RPMI7951 (cell line): ENCODE measurements at regions not wholly inside any gene's neighbourhood (a gene's known extent, or its start where the extent isn't known, plus 50 kb on each side); places are given as distances from the start of the nearest gene placed in this dataset.
"Not testable (repeated sequence)": the region's sequence is repeated elsewhere in the genome, so short reads cannot be mapped to it uniquely, and the experiment has no call there.

Experiments
- DNase-seq: peaks from one replicate; pipeline ENCODE4 v3.0.0-alpha.2; 2012; ENCODE audit warnings: low read depth

DNA sequence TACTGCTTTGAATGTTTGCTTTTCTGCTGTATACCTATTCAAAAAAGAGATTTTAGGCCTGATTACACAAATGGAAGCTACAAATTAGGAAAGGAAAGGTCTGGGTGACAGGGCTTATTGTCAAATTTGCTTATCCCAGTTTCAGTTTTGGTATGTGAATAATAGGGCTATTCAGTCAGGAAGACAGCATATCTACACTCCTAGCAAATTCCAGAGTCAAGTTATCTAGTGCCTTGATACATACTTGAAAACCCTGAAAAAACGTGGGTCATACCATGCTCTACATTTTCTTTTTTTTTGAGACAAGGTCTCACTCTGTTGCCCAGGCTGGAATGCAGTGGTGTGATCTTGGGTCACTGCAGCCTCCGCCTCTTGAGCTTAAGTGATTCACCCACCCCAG is 59.2 kb upstream of the CCDC180 start:
- DNase-seq, result peak; percentile 3

DNA sequence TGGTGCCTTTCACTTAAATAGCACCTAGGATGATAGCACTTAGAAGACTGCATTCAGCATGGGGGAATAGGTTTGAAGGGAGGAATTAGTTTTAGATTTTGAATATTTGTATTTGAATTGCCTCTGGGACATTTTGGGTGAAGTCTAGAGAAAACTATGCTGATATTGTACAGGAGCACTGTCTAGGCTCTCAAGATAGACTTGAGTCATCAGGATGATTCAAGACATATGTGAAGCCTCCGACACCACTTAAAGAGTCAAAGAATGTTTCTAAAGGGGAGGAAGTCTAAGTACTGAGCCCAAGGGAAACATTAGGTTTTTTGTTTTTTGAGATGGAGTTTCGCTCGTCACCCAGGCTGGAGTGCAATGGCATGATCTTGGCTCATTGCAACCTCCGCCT is 63.9 kb upstream of the CCDC180 start:
- peak; percentile 59 for DNase-seq

GRCh38 chr9:97241430-97241829 is 66.0 kb upstream of the CCDC180 start:
- DNase-seq, result peak; percentile 21

DNA sequence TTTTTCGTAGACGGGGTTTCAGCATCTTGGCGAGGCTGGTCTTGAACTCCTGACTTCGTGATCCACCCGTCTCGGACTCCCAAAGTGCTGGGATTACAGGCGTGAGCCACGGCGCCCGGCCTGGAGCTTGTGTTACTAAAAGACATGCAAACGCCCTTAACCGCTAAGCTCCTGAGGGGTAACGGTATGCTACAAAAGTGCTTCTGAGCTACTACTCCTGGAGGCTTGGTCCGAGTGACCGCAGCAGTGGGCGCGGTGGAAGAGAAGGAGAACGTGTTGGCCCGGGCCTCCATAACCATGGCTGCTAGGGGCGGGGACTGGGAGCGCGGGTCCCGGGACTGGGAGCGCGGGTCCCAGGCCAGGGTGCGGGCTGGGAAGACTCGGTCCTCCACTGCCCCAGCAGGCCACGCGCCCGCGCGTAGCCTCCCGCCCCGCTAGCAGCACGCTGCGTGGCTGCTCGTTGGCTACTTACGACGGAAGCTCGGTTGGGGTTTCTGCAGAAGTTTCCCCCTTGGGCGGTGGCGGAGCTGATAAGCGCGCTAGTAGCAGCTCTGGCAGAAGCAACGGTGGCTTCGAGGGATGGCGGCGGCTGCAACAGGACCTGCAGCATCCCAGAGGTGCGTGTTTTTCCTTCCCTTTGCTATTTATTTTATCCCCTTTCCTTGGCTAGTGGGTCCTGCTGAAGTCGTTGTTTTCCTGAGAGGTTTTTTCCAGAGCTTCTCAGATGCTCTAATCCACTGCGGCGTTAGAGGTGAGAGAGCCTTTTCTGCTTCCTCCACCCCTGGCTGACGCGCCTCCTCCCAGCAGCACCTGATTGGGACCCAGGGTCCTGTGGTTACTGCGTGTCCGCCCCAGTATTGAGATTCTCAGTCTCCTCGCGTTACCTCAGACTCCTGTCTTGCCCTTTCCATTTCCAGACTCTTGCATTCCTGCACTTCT is 69.2 kb upstream of the CCDC180 start:
- peak; percentile 93 for DNase-seq

DNA sequence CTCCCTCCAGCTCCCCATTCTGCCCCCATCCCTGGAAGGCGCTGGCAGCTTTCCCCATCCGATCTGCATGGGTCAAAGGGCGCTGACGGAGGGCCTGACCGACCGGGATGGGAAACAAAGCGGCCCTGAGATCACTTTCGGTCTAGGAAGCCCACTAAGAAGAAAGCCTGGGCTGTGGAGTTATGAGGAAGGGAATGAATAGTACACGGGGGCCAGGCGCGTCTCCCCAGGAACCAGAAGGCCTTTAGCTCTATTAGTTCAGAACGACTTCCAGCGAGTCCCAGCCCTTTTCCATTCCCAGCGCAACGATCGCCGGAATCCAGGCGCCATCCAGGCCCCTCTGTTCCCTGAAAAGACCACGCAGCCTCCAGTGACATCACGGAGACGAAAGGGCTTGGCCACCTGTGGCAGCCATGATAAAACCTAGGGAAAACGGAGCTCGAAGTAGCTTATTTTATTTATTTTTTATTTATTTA is 70.1 kb upstream of the CCDC180 start:
- DNase-seq, result no peak

DNA sequence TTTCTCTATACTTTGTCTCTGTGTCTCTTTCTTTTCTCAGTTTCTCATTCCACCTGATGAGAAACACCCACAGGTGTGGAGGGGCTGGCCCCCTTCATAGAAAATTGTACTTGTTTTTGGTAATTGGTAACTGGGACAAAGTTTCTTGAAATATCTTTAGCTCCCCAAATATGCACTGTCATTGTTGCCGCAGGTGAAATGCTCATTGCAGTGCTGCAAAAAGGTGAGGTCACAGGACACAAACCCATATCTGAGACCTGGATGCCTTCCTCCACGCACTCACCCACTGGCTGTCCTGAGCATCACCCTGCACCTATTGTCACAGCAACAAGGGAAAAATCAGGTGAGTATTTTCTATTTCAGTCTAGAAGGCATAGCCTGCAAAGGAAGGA is 74.5 kb upstream of the CCDC180 start:
- DNase-seq, result not testable (repeated sequence)

- DNase-seq, result not testable (repeated sequence)
These were observed 75.1 kb upstream of the CCDC180 start for GRCh38 chr9:97232060-97233008.

DNA sequence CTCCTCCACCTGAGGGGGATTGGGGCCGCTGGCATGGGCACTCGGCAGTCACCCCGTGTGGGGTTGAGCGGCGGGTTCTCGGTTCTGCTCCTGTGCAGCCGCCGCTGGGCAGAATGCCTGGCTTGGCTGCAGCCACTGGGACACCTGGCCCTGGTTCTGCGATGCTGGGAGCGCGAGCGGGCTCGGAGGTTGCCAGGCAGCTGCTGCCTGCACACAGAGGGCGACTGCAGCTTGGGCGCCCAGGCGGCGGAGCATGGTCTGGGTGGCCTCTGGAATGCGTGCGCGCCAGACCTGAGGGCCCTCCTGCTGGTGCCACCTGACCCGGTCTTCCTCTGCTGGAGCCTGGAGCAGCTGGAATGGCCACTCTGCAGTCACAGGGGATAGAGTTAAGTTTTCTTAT is 85.1 kb upstream of the CCDC180 start:
- not testable (repeated sequence) for DNase-seq

- DNase-seq, result peak; percentile 70
These were observed 85.7 kb upstream of the CCDC180 start for GRCh38 chr9:97221478-97222355.

DNA sequence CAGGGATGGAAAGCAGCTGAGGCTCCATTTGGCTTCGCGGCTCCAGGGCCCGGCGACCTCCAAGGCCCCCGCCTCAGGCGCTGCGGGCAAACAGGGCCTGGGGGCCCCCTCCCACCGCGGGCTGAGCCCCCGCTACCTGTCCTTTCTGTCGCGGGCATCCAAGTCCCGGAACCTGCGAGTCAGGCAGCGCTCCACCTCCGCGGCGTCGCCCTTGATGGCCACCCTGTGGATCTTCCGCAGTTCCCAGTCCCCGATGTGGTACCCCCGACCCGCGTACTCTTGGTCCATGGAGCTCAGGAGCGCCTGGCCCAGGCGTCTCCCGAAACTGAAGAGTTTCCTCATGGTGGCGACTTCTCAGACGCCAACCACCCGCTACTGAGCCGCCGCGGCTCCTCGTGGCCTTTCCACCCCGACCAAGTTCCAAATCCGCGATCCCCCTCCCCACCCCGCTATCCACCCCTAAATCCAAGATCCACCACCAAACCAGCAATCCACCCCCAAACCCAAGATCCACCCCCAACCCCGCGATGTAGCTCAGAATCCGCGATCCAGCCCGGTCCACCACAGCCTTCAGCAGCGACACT is 86.5 kb upstream of the CCDC180 start:
- no peak for DNase-seq

- DNase-seq, result not testable (repeated sequence)
These were observed 87.1 kb upstream of the CCDC180 start for GRCh38 chr9:97220396-97220795.

- not testable (repeated sequence) for DNase-seq
These were observed 87.9 kb upstream of the CCDC180 start for GRCh38 chr9:97219443-97220140.

DNA sequence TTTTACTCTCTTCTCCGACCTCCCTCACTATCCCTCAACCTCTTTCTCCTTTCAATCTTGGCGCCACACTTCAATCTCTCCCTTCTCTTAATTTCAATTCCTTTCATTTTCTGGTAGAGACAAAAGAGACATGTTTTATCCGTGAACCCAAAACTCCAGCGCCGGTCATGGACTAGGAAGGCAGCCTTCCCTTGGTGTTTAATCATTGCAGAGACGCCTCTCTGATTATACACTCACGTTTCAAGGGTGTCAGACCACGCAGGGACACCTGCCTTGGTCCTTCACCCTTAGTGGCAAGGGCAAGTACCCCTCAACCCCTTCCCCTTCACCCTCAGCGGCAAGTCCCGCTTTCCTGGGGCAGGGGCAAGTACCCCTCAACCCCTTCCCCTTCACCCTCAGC is 92.3 kb upstream of the CCDC180 start:
- DNase-seq, result not testable (repeated sequence)

DNA sequence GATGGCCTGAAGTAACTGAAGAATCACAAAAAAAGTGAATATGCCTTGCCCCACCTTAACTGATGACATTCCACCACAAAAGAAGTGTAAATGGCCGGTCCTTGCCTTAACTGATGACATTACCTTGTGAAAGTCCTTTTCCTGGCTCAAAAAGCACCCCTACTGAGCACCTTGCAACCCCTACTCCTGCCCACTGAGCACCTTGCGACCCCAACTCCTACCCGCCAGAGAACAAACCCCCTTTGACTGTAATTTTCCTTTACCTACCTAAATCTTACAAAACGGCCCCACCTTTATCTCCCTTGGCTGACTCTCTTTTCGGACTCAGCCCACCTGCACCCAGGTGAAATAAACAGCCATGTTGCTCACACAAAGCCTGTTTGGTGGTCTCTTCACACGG is 92.9 kb upstream of the CCDC180 start:
- not testable (repeated sequence) for DNase-seq

DNA sequence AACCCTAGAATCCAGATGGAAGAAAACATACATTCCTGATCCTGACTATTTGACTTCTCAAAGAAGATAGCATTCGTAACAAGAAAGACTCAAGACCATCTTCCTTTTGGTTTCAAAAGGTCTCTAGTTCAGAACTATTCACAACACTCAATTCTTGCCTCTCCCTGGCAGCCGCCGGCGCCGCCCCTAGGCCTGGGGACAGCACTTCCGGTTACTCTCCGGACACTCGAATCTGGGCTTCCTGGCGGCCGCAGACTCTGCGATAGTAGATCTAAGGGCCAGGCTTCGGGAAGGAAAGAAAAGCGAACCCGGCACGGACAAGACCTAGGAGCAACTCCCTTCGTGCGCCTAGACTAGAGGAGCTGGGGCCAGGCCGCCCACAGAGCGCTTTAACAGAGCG is 107.8 kb upstream of the CCDC180 start:
- not testable (repeated sequence) for DNase-seq

- DNase-seq, result peak; percentile 16
These were observed 113.7 kb upstream of the CCDC180 start for GRCh38 chr9:97193767-97194166.

- no peak for DNase-seq
These were observed 118.9 kb upstream of the CCDC180 start for GRCh38 chr9:97188545-97188944.

- DNase-seq, result not testable (repeated sequence)
These were observed 119.8 kb upstream of the CCDC180 start for GRCh38 chr9:97187706-97188105.

GRCh38 chr9:97186493-97186892 is 121.0 kb upstream of the CCDC180 start:
- no peak for DNase-seq

DNA sequence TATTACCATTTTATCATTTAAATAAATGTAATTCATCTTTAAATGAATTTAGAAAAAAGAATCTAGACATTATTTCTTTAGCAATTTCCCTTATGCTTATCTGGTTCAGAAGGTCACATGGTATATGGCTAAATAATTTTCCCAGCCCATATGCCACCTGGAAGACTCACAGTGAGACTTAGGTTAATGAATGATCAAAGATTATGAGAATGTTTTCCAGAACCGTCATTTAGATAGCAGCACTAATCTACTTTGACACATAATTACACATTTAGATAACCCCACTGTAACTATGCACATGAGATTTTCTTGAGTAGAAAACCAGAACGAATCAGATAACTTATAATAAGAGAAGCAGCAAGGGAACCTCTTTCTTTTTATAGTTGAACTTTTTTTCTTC is 124.9 kb upstream of the CCDC180 start:
- not testable (repeated sequence) for DNase-seq
